Calu3 (cell line): ENCODE measurements at regions not wholly inside any gene's neighbourhood (a gene's known extent, or its start where the extent isn't known, plus 50 kb on each side); places are given as distances from the start of the nearest gene placed in this dataset.

Experiments
- BruUV-seq: library from RNA; stranded (reverse); fragments of 400-500 nt; replicated peaks from 2 replicates; lab custom pipeline; 2021; lab: Mats Ljungman, UMichigan
- CTCF ChIA-PET: fragments of 300-600 bp; sonication (Branson Sonifier 250); formaldehyde crosslinking; loops from one replicate; lab custom pipeline; 2022; ENCODE audit warnings: antibody characterized with exemption; lab: Charles Lee
- DNase-seq: peaks from one replicate; pipeline ENCODE4 v3.0.0; 2022
- H3K27ac Mint-ChIP-seq: one replicate; pipeline ENCODE4 v1.8.0; 2022; ENCODE audit warnings: mixed read lengths; ENCODE audit not compliant: unreplicated experiment
- H3K27me3 Mint-ChIP-seq: one replicate; pipeline ENCODE4 v1.8.0; 2022; ENCODE audit warnings: mixed read lengths; ENCODE audit not compliant: unreplicated experiment
- H3K36me3 Mint-ChIP-seq: one replicate; pipeline ENCODE4 v1.8.0; 2022; ENCODE audit warnings: mild to moderate bottlenecking, moderate library complexity, mixed read lengths; ENCODE audit not compliant: insufficient read depth, unreplicated experiment
- H3K4me1 Mint-ChIP-seq: one replicate; pipeline ENCODE4 v1.8.0; 2022; ENCODE audit warnings: mild to moderate bottlenecking, low read depth, mixed read lengths; ENCODE audit not compliant: unreplicated experiment
- H3K4me3 Mint-ChIP-seq: one replicate; pipeline ENCODE4 v1.8.0; 2022; ENCODE audit warnings: mild to moderate bottlenecking, low read depth, moderate library complexity, mixed read lengths; ENCODE audit not compliant: unreplicated experiment
- H3K9me3 Mint-ChIP-seq: one replicate; pipeline ENCODE4 v1.8.0; 2022; ENCODE audit warnings: low read depth, mixed read lengths; ENCODE audit not compliant: unreplicated experiment
- intact Hi-C: fragments of 100-400 bp; cut with micrococcal nuclease; formaldehyde crosslinking; loops from one replicate; pipeline ENCODE4 v1.10.0; 2022; ENCODE audit not compliant: unreplicated experiment
- TF ChIP-seq, protein P1 (sequence below): fragments of 200-600 bp; IDR thresholded peaks from one replicate; pipeline ENCODE4 v1.8.0; 2022; ENCODE audit warnings: antibody characterized with exemption; ENCODE audit not compliant: unreplicated experiment

DNA sequence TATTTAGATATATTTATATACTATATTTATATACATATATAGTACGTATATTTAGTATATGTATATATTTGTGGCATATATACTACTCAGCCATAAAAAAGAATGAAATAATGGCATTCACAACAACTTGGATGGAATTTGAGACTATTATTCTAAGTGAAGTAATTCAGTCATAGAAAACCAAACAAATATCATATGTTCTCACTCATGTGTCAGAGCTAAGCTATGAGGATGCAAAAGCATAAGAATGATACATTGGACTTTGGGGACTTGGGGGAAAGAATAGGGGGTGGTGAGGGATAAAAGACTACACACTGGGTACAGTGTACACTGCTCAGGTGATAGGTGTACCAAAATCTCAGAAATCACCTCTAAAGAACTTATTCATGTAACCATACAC, 1015.7 kb downstream of the EFNB2 start:
- no peak overlapping the region for H3K27ac Mint-ChIP-seq
- H3K36me3 Mint-ChIP-seq, result peaks cover 2% of the 10 kb centered on the region
- no peaks in the 10 kb centered on the region for H3K4me1 Mint-ChIP-seq
- BruUV-seq, result no TSS peak
- no peak overlapping the region for H3K4me3 Mint-ChIP-seq
- TF ChIP-seq, protein P1, sequence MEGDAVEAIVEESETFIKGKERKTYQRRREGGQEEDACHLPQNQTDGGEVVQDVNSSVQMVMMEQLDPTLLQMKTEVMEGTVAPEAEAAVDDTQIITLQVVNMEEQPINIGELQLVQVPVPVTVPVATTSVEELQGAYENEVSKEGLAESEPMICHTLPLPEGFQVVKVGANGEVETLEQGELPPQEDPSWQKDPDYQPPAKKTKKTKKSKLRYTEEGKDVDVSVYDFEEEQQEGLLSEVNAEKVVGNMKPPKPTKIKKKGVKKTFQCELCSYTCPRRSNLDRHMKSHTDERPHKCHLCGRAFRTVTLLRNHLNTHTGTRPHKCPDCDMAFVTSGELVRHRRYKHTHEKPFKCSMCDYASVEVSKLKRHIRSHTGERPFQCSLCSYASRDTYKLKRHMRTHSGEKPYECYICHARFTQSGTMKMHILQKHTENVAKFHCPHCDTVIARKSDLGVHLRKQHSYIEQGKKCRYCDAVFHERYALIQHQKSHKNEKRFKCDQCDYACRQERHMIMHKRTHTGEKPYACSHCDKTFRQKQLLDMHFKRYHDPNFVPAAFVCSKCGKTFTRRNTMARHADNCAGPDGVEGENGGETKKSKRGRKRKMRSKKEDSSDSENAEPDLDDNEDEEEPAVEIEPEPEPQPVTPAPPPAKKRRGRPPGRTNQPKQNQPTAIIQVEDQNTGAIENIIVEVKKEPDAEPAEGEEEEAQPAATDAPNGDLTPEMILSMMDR, result no peak
- no peak for DNase-seq
- CTCF ChIA-PET, result no interaction called here
- H3K9me3 Mint-ChIP-seq, result no peaks in the 10 kb centered on the region
- intact Hi-C loops, result no loop called here
- H3K27me3 Mint-ChIP-seq, result no peaks in the 10 kb centered on the region

DNA sequence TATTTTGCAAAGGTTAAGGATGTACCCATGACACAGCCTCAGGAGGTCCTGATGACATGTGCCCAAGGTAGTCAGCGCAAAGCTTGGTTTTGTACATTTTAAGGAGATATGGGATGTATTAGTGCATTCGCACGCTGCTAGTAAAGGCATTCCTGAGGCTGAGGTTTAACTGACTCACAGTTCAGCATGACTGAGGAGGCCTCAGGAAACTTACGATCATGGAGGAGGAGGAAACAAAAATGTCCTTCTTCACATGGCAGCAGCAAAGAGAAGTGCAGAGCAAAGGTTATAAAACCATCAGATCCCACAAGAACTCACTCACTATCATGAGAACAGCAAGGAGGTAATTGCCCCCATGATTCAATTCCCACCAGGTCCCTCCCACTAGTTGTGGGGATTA, 1017.4 kb downstream of the EFNB2 start:
- Mint-ChIP-seq H3K9me3 (no peaks in the 10 kb centered on the region), H3K27ac (no peak overlapping the region)
- DNase-seq, result no peak

DNA sequence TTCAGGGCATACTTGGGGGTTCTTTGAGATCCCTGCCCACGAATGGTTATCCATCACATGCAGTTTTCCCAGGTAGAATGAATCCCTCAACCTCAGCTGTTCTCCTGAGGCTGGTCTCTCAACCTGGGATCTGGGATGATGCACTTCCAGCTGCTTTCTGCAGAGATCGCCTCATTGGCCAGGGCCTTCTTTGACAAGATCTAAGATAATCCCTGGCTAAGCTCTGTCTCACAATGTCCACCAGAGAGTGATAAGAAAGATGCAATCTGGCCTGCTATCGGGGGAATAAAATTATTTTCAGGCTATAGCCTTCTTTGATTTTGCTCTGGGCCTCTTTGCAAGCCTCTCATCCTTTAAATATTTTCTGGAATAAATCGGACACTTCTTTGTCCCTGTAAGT, 1021.1 kb downstream of the EFNB2 start:
- Mint-ChIP-seq H3K27ac (no peak overlapping the region), H3K27me3 (no peaks in the 10 kb centered on the region), H3K9me3 (no peaks in the 10 kb centered on the region), H3K4me1 (no peaks in the 10 kb centered on the region), H3K36me3 (no peaks in the 10 kb centered on the region), H3K4me3 (no peak overlapping the region)
- intact Hi-C loops, result no loop called here
- BruUV-seq, result no TSS peak
- CTCF ChIA-PET, result no interaction called here
- TF ChIP-seq, protein P1, result no peak
- DNase-seq, result no peak

More for the DNA sequence above, 1017.4 kb downstream of the EFNB2 start:
- intact Hi-C loops, result no loop called here
- Mint-ChIP-seq H3K4me1 (no peaks in the 10 kb centered on the region), H3K27me3 (no peaks in the 10 kb centered on the region), H3K4me3 (no peak overlapping the region), H3K36me3 (no peaks in the 10 kb centered on the region)
- CTCF ChIA-PET, result no interaction called here
- no TSS peak for BruUV-seq
- TF ChIP-seq, protein P1, result no peak

DNA sequence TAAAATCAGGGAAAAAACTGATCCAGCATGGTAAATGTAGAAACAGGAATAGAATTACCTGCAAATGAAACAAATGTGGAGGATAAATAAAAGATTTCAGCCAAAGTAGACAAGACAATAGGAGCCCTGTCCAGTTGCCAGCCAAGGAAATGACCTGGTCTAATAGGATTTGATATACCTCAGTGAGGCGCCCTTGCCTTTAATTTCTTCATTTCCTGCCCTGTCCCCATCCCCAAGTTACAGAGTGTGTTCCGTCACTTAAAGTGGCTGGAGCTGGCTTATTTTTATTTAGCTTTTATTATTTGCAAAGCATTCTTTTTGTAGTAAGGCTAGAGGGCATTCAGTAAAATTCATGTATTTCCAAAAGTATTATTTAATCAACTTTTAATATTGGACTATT, 1022.0 kb downstream of the EFNB2 start:
- DNase-seq, result no peak
- Mint-ChIP-seq H3K27me3 (no peaks in the 10 kb centered on the region), H3K36me3 (no peaks in the 10 kb centered on the region), H3K4me1 (no peaks in the 10 kb centered on the region), H3K9me3 (no peaks in the 10 kb centered on the region), H3K4me3 (no peak overlapping the region), H3K27ac (no peak overlapping the region)
- CTCF ChIA-PET, result no interaction called here
- no TSS peak for BruUV-seq
- intact Hi-C loops, result no loop called here
- TF ChIP-seq, protein P1, result no peak
